GM21390 (cell line): ENCODE measurements at regions not wholly inside any gene's neighbourhood (a gene's known extent, or its start where the extent isn't known, plus 50 kb on each side); places are given as distances from the start of the nearest gene placed in this dataset.

Experiments used
- ATAC-seq: cut with Tn5 transposase; IDR thresholded peaks from one replicate; pipeline ENCODE4 v1.9.1; 2021; ENCODE audit not compliant: unreplicated experiment

DNA sequence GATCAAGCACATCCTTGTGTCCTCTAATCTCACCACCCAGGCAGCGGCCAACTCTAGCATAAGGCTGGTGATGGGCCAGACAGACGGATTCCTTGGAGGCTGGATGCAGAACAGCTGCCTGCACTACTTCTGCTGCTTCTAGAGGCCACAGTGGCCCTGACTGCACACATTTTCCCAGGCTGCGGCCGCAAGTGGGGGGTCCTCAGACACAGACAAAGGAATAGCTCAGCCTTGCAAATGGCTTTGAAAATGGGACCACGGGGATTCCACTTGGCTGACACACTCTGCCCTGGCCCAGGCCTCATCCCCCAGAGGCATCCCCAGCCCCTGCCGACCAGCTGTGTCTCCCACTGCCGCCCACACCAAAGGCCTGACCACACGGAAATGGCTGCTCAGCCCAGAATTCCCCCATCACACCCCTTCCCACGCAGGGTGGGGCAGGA, 540.8 kb downstream of the BNC2 start:
- no peak for ATAC-seq

DNA sequence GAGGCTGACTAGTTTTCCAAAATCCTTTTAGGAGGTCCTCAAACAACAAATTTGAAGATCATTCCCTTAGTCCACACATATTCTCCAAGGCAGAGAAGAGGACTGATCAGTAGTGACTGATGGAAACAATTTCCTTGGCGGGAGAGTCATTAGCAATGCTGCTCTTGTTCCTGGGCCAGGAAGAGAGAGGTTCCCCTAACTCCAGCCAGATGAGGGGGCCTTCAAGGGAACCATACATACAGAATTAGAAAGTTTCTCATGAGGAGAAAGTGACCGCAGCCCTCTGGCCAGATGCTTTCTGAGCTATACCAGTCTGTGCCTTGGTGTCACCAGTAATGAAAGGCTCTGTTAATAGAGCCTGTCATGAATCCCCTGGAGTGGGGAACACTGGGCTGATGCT, 539.4 kb downstream of the BNC2 start:
- ATAC-seq = no peak

DNA sequence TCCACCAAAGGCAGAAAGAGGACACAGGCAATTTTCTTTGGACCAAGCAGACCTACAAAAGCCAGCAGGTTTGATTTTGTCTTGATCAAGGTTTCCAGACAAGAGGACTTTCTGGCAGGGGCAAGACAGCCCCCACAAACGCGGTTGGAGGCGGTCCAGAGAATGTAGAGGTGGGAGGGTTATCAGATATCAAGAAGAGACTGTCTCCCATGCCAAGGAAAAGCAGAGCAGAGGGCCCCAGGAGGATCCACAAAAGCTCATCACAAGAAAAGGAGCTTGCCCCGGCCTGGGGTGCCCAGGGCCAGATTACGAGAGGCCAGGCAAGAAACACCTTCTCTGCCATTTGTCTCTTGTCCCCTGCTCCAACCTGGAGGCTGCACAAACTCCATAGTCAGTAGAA, 538.9 kb downstream of the BNC2 start:
- no peak for ATAC-seq

DNA sequence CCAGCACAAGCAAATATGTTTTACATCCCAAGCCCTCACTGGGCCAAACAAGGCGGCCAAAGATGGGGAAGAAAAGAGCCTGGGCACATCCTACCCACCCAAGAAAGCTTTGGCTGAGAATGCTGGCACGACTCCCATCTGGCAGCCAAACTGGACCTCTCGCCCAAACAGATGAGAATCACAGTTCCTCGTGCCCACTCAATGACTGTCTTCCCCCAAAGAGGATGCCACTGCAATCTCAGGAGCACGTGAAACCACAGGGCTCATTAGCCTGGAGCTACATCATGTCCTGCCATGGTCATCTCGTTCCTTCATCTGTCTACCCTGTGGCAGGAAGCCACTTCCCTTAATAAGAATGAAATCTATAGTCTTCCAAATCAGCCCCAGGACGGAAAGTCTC, 536.8 kb downstream of the BNC2 start:
- ATAC-seq = no peak

DNA sequence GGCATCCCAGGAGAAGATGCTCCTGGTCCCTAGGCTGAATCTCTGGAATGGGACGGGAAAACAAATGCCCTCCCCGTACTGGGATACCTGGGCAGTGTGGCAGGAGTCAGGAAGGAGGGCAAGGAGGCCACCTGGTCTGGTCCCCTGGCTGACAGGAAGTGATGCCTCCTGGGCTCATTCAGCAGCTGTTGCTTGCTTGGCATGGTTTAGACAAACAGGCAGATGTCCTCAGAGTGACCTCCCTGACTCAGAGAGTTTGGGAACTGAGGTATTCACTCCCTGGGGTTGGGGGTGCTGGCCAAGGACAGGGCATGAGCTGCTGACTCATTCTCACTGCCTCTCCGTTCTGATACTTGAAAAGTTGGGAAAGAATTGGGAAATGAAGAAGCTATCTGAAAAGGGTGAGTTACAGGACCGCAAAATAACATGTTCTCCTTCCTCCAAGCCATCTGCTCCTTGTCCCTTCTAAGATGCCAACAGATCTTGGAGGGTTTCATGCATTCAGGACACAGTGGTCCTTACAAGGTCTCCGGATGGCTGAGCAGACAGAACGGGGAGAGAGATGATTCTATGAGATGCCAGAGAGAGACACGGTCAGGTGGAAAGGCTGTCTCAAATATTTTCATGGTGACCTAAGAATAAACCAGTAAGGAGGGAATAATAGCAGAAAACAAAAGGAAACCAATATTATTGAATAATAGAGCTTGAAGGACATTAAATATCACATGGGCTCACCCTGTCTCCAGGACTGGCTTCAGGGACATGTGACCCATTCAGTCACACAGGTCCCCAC, 534.5 kb downstream of the BNC2 start:
- no peak for ATAC-seq

DNA sequence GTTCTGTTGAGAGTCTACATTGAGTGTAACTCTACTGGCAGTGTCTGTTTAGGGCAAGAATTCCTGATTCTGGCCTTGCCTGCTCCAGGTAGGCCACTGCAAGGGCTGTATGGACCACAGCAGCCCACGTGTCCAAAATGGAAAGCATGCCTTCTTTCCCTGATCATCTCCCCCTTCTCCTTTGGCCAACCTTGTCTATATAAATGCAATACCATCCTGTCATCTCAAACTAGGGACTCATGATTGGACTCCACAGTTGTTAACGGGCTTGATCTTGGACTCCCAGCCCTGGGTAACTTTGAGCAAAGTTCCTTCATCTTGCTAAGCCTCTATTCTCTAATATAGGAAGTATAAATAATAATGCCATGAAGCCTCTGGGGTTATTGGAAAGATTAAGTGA, 533.6 kb downstream of the BNC2 start:
- no peak for ATAC-seq

DNA sequence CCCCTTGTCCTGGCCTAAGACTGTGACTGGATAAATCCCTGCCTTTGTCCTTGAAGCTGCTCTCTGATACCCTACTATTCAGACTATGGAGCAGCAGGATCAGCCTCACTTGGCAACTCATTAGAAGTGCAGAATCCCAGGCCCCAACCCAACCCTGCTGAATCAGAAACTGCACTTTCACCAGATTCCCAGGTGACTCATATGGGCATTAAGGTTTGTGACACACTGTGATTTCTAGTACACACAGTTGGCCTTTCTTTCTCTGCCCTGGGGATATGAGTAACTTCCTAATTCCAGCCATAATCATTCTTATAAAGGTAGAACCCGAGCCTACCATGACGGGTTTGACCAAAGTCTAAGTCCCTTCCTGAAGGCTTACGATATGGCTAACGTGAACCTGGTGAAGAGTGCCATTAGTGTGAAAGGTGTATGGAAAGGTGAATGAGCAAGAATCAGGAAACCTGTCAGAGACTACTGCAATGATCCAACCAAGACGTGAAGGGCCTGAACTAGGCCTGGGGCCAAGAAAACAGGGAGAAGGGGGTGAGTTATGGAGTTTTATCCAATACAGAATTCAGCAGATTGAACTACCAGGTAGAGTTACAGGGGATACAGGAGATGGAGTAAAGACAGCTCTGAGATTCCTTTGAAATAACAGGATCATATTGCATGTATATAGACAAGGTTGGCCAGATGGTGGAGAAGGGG, 533.0 kb downstream of the BNC2 start:
- ATAC-seq = no peak

DNA sequence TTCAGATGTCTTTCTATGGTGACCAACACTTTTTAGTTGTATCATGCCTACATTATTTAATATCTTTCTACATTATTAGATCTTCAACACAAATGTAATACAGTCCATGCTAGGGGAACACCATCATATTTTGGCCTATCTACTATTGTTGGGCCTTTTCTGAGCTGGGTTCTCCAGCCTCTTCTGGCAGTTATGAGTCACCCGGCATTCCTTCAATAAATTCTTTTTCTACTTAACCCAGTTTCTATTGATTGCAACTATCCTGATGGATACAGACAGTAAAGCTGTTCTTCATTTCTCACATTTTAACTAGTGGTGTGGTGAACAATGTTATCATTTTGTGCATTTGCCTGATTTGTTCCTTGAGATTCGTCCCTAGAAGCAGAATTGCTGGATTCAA, 529.3 kb downstream of the BNC2 start:
- ATAC-seq = no peak

DNA sequence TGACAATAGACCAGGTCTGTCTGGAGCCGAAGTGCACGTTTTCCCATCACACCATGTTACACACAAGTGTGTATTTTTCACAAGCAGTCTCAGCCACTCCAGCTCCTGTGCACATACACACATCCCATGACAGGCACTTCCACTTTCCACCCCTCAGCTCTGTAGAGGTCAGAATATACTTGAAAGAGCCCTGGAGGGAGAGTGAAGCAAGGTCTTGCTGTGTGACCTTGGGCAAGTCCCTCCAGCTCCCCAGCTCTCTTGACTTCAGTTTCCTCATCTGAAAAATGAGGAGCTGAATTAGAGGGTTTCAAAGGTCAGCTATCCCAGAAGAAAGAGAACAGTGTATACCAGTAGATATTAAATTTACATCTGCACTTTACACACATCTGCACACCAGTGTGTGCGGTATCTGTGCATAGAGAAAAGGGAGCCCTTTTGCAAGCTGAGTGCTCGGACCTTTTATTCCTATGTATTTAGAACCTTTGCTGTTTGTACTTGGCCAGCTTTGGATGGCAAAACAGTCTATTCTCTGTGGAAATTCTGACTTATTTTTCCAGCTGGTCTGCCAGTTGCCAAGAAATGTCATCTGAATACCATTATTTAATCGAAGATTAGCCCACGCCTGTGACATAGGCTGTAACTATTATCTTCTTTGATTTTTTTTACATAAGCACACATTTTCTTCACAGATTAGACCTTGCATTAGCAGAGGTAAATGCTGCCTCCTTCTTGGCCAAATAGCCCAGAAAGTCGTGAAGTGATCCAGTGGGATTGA, 528.0 kb downstream of the BNC2 start:
- ATAC-seq = no peak

DNA sequence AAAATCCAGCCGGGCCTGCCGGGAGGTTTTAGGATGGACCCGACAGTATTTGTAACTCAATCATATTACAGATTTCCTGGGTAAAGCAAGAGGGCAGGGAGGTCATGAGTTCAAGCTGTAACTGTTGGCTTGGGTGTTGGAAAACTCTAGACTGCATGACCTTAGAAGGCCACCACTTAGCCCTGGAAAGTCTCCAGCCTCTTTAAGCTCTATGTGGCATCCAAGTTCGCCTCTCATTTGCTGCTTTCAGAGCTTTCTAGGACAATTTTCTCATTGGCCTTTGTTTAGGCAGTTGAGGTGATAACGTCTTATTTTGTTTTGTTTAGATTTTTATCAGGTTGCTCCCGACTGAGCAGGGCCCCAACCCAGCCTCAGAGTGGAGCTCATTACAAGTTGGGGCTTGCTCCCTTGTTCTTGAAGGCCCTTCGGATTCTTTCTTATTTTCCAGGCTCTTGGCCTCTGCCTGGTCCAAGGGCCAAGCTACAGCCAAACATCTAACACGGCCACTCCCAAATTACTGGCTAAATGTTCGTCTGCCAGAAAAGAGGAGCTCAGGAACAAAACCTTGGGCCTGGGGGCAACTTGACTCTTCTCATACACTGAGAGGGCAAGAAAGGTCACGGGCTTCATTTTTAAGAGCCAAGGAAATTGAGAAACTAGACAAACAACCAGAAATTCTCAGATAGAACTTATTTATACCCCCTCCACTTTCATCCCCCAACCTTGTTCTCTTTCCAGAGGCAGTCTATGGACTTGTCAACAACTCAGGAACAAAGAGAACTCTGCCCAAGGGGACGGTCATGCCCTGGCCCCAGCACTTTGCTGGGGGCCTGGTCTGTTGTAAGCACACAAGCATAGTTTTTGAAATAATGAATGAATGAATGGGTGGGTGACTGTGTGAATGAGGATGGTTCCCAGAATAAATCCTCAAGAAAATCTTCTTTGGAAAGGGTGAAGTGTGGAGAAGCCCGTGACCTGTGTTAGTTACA, 526.9 kb downstream of the BNC2 start:
- ATAC-seq = no peak

DNA sequence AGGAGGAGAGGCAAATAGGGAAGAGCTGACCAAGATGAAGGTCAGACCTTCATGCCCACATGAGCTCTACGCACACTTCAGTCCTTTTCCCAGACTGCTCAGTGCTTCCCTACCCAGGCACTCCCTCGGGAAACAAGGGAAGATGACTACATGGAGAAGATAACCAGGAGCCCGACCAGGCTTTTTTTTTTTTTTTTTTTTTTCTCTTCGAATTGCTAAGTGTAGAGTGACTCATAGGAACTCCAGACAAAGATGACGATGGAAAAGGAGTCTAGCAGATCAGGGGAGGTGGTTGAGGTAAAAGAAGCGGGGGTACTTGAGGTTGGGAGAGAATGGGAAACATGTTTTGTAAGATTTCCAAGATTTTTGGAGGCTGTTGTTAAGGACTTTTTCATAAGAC, 526.1 kb downstream of the BNC2 start:
- ATAC-seq = no peak

DNA sequence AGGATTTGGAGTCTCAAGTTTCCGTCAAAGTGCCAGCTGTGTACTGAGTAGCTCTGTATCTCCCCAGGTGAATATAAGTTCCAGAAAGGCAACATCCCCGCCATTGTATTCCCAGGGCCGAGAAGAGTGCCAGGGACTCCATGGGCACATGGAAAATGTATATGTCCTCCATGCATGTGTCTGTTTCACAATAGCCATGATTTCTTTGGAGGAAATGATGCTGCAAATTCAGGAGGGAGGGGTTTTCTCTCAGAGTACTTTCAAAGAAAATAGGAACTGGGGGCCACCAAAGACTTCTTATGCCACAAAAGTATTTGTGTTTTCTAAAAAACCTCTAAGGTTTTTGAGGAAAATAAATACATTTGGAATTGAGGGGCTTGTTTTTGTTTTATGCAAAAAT, 524.6 kb downstream of the BNC2 start:
- ATAC-seq = no peak

DNA sequence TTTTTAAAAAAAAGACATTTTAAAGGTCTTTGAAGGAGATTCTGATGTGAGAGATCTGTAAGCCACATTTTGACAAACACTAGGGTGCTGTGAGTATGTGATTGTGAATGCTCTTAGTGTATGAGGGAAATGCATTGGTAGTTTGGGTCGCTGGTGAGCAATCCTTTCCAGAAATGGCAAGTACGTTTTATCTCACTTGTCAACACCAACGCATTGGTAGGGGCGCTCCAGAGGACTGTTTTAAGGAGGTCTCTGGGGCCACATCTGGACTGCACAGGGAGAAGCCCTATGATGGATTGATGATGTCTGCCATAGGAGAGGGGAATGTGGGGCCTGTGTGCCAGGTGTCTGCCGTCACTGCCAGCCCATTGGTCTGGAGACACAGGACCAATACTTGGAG, 522.6 kb downstream of the BNC2 start:
- ATAC-seq = no peak

DNA sequence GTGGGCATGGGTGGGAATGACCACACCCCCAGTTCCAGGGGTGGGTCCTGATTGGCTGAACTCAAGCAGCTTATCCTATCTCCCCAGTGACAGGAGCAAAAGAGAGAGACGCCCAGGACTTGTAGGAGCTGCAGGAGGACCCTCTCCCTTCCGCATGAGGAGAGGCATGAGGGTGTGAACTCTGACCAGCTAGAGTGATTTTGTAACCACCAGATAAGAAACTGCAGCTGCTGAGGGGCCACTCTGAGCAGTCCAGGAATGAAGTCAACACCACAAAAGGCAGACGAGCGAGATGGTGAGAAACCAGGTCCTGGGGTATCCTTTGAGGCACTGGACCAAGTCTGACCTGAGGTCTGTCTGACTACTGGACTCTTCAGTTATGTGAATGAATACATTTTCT, 521.9 kb downstream of the BNC2 start:
- no peak for ATAC-seq

DNA sequence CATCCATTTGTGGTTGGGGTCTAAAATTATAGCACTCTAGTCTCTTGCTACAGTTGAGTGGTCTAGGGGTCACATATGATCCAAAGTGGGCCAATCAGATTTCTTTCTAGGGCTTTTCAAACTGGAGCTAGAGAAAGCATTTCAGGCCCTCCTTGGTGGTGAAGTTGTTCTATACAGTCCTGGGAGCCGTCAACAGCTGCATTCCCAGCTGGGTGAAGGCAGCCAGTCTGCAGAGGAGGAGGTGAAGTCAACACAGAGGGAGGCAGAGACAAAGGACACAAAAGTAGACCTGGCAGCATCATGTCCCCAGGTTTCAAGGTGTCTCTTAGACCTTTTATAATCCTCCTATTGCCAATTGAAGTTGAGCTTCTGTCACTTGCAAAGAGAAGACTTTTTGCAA, 518.2 kb downstream of the BNC2 start:
- ATAC-seq = no peak

DNA sequence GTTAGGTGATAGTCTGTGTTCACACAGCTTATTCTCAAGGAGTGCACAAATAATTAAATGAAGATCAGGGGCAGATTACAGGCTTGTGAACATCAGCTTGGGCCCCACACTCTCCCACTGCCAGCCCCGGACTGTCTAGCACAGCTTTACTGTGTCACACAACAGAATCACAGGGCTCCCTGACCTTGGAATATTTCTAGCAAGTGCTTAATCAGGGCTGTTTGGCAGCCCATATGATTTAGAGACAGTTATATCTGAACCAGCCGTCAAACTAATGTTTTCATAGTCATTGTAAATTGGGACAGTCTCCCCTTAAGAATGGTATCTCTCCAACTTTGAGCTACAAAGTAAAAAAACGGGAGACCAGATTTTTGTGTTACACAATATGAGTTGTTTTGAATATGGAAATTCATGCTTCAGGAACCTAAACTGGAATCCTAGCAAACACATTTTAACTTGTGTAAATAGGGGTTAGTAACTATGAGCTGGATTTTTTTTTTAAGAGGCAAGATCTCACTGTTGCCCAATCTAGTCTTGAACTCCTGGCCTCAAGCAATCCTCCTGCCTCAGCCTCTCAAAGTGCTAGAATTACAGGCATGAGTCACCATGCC, 517.6 kb downstream of the BNC2 start:
- ATAC-seq = no peak

DNA sequence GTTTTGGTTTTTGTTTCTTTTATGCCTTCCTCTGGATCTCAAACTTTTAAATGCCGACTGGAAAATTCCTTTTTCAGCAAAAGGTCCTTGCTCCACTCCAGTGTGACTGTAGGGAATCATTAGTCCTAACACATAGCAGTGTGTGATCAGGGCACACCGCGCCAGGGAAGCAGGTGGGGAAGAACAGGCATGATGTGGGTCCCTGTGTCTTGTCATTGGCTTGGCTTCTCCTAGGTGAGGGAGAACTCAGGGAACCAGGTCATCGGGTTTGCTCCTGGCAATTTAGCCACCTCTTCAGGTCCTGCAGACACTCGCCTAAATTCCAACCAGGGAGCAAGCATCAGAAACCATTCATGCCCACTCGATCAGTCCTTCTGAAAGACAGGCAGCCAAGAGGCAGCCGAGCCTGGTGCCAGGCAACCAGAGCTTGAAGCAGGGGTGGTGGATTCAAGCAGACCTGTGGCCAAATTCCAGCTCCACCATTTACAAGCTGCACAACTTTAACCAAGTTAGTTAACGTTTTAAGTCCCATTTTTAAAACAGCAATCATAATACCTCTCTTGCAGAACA, 514.2 kb downstream of the BNC2 start:
- no peak for ATAC-seq

DNA sequence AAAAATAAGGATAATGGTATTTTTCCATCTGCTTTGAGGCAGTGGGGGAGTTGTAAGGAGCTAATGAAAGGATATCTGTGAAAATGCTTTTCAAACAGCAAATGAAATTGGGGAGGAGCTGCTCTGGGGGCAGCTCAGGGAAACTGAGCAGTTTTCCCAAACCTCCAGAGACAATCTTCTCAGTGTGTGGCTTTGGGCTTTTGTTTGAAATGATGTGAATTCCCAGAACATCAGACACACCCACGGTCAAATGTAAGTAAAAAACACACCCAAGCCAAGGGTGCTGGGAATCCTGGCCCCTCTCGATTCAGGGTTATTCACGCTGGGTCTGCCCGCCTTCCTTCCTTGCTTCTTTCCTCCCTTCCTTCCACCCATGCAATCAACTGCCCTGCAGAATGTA, 512.6 kb downstream of the BNC2 start:
- no peak for ATAC-seq

DNA sequence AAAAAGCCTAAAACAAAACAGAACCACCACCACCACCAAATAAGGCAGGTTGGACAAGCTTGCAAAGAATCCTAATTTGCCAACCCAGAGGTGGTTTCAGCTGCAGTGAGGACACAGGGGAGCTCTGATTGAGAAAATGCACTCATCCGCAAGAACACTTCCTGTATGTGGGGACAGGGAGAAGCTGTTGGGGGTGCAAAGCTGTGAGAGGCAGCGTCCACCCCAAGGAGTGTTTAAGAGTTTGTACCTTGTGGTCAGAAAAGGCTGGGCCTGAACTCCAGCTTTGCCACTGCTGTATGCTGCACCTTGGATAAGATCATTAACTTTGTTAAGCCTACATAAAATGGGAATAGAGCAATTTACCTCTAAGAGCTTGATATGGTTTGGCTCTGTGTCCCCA, 511.7 kb downstream of the BNC2 start:
- ATAC-seq = no peak
